Hepatocyte (in vitro differentiated cells): ENCODE measurements at regions not wholly inside any gene's neighbourhood (a gene's known extent, or its start where the extent isn't known, plus 50 kb on each side); places are given as distances from the start of the nearest gene placed in this dataset.

Source experiments
- DNase-seq: peaks from one replicate; pipeline ENCODE4 v3.0.0-alpha.2; 2016; ENCODE audit warnings: low spot score
- H2AFZ ChIP-seq: fragments of 200-600 bp; sonication (generic); 2 replicates; pipeline ENCODE4 v1.6.0; 2016; ENCODE audit warnings: antibody characterized with exemption, mild to moderate bottlenecking
- H3K27ac ChIP-seq: fragments of 200-600 bp; sonication (generic); 2 replicates; pipeline ENCODE4 v1.5.1; 2016; ENCODE audit warnings: mild to moderate bottlenecking
- H3K27me3 ChIP-seq: fragments of 200-600 bp; sonication (generic); 2 replicates; pipeline ENCODE4 v1.6.1; 2016
- H3K36me3 ChIP-seq: fragments of 200-600 bp; sonication (generic); replicated peaks from 2 replicates; pipeline ENCODE4 v1.5.1; 2016; ENCODE audit warnings: low read depth; ENCODE audit not compliant: insufficient read depth
- H3K4me1 ChIP-seq: fragments of 200-600 bp; sonication (generic); 2 replicates; pipeline ENCODE4 v1.5.1; 2016; ENCODE audit warnings: mild to moderate bottlenecking, moderate library complexity; ENCODE audit not compliant: insufficient read depth
- H3K4me2 ChIP-seq: fragments of 200-600 bp; sonication (generic); 2 replicates; pipeline ENCODE4 v1.6.0; 2016
- H3K4me3 ChIP-seq: fragments of 200-600 bp; sonication (generic); 2 replicates; pipeline ENCODE4 v1.5.1; 2016; ENCODE audit warnings: mild to moderate bottlenecking
- H3K79me2 ChIP-seq: fragments of 200-600 bp; sonication (generic); 2 replicates; pipeline ENCODE4 v1.6.0; 2017; ENCODE audit warnings: mild to moderate bottlenecking
- H3K9me2 ChIP-seq: fragments of 200-600 bp; sonication (generic); replicated peaks from 2 replicates; pipeline ENCODE4 v1.6.0; 2017; ENCODE audit warnings: mild to moderate bottlenecking; ENCODE audit not compliant: insufficient read depth
- H3K9me3 ChIP-seq: fragments of 200-600 bp; sonication (generic); 2 replicates; pipeline ENCODE4 v1.5.1; 2016; ENCODE audit warnings: low read depth, mild to moderate bottlenecking
- H4K20me1 ChIP-seq: fragments of 200-600 bp; sonication (generic); 2 replicates; pipeline ENCODE4 v1.6.0; 2016; ENCODE audit warnings: mild to moderate bottlenecking; ENCODE audit not compliant: insufficient read depth, poor library complexity, severe bottlenecking
- CTCF ChIP-seq: fragments of 200-600 bp; sonication (generic); IDR thresholded peaks from 2 replicates; pipeline ENCODE4 v1.5.1; 2016; ENCODE audit warnings: antibody characterized with exemption, mild to moderate bottlenecking; ENCODE audit not compliant: poor library complexity
- EZH2 ChIP-seq: fragments of 200-600 bp; sonication (generic); IDR thresholded peaks from 2 replicates; pipeline ENCODE4 v1.6.1; 2016; ENCODE audit warnings: antibody characterized with exemption, mild to moderate bottlenecking, borderline replicate concordance
- EZH2phosphoT487 ChIP-seq: fragments of 200-600 bp; sonication (generic); IDR thresholded peaks from one replicate; pipeline ENCODE4 v1.6.1; 2018; ENCODE audit warnings: antibody characterized with exemption, mild to moderate bottlenecking, low read depth, moderate library complexity; ENCODE audit not compliant: unreplicated experiment, severe bottlenecking
- WGBS: methylation state at CpG from one replicate; pipeline ENCODE4 v1.1.6; 2016; ENCODE audit warnings: low lambda C conversion rate; ENCODE audit errors: missing lambda C conversion rate; 5-methylcytosine and 5-hydroxymethylcytosine counted together

GRCh38 chr1:200274116-200274515, 135.7 kb downstream of the ZNF281 start:
- no peaks in the 10 kb centered on the region for H3K27me3 ChIP-seq
- no peak for TF ChIP-seq EZH2phosphoT487
- no peak overlapping the region for H2AFZ ChIP-seq
- no peaks in the 10 kb centered on the region for H3K9me2 ChIP-seq
- no peak for DNase-seq
- no peaks in the 10 kb centered on the region for H3K36me3 ChIP-seq
- WGBS = 62% methylated on average over 4 of the region's 4 CpGs
- no peaks in the 10 kb centered on the region for H3K79me2 ChIP-seq
- no peaks in the 10 kb centered on the region for H4K20me1 ChIP-seq
- no peak overlapping the region for H3K4me2 ChIP-seq
- no peak overlapping the region for H3K27ac ChIP-seq
- no peak overlapping the region for H3K4me3 ChIP-seq
- H3K9me3 ChIP-seq = no peaks in the 10 kb centered on the region
- H3K4me1 ChIP-seq = peaks cover 25% of the 10 kb centered on the region

DNA sequence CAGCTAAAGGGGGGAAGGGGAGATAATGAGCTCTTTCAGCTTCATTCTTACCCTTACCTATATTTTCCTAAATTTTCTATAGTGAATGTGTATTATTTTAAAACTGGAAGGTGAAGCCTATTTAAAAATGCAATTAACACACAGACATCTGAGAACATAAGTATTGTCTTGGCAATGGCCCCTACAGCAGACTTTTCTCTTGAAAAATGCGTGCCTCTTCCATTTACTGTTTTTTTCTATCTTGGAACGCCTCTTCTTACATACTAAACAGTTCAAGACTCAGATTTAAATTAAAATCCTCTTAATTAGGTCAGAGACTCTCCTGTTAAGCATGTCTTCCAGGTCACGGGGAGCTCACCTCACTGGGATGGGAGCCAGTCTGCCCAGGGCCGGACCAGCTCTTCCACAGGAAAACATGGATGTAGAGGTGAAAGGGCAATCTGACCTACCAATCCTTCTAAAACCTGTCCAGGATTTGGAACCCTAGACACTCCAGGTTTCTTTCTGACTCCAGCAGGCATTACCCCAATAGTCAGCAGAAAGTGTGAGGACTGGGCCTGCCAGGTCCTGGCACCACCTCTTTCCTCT, 137.3 kb downstream of the ZNF281 start:
- Histone ChIP-seq H3K79me2 (no peaks in the 10 kb centered on the region), H3K27me3 (no peaks in the 10 kb centered on the region), H3K4me2 (no peak overlapping the region), H3K36me3 (no peaks in the 10 kb centered on the region), H4K20me1 (no peaks in the 10 kb centered on the region), H3K4me3 (no peak overlapping the region), H2AFZ (no peak overlapping the region), H3K9me3 (no peaks in the 10 kb centered on the region), H3K4me1 (peaks cover 25% of the 10 kb centered on the region), H3K27ac (no peak overlapping the region), H3K9me2 (no peaks in the 10 kb centered on the region)
- no peak for TF ChIP-seq CTCF
- TF ChIP-seq EZH2 = no peak
- no peak for TF ChIP-seq EZH2phosphoT487
- WGBS = 100% methylated on average over 4 of the region's 4 CpGs
- no peak for DNase-seq

DNA sequence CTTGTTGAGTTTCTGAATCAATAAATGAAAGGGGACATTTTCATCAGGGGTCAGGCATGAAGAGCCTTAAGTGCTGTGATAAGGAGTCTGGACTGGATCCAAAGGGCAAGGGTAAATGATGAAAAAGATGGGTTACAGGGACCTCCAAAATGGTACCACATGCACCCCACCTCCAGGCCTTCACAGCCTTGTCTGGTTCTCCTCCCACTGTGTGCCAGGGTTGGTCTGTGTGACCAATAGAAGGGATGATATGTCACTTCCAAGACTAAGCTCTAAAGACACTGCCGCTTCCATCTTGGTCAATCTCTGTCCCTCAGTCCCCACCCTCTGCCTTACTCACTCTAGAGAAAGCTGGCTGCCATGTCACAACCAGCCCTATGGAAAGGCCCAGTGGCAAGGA, 140.6 kb downstream of the ZNF281 start:
- no peak overlapping the region for H2AFZ ChIP-seq
- H3K4me1 ChIP-seq = peaks cover 4% of the 10 kb centered on the region
- no peak overlapping the region for H3K4me2 ChIP-seq
- no peaks in the 10 kb centered on the region for H3K79me2 ChIP-seq
- H3K9me3 ChIP-seq = no peaks in the 10 kb centered on the region
- DNase-seq = no peak
- no peaks in the 10 kb centered on the region for H3K27me3 ChIP-seq
- no peaks in the 10 kb centered on the region for H3K9me2 ChIP-seq
- no peaks in the 10 kb centered on the region for H3K36me3 ChIP-seq
- WGBS = 100% methylated on average over 1 of the region's 1 CpG
- TF ChIP-seq EZH2 (no peak), EZH2phosphoT487 (no peak), CTCF (no peak)
- H4K20me1 ChIP-seq = no peaks in the 10 kb centered on the region
- H3K4me3 ChIP-seq = no peak overlapping the region
- no peak overlapping the region for H3K27ac ChIP-seq

DNA sequence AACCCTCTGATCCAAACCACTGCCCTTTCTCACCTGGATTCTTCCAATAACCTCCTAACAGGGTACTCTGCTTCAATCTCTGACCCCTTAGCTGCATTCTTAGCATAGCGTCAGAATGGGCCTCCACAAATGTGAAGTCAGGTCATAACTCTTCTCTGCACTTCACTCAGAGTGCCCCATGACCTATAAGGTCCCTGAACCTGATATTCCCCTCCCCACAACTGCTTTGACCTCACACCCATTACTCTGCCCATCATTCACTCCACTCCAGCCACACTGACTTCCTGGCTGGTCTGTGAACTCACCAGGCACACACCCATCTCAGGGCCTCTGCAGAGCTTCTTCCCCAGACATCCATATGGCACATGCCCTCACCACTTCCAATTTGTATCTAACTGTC, 141.9 kb downstream of the ZNF281 start:
- no peaks in the 10 kb centered on the region for H4K20me1 ChIP-seq
- H3K9me3 ChIP-seq = no peaks in the 10 kb centered on the region
- H2AFZ ChIP-seq = no peak overlapping the region
- H3K9me2 ChIP-seq = no peaks in the 10 kb centered on the region
- WGBS = 90% methylated on average over 1 of the region's 1 CpG
- no peak overlapping the region for H3K4me2 ChIP-seq
- H3K27me3 ChIP-seq = no peaks in the 10 kb centered on the region
- no peak for DNase-seq
- H3K79me2 ChIP-seq = no peaks in the 10 kb centered on the region
- no peaks in the 10 kb centered on the region for H3K36me3 ChIP-seq
- no peak overlapping the region for H3K4me3 ChIP-seq
- TF ChIP-seq EZH2 (no peak), CTCF (no peak)
- H3K4me1 ChIP-seq = no peaks in the 10 kb centered on the region
- H3K27ac ChIP-seq = no peak overlapping the region
